NB4 (cell line): ENCODE measurements at regions not wholly inside any gene's neighbourhood (a gene's known extent, or its start where the extent isn't known, plus 50 kb on each side); places are given as distances from the start of the nearest gene placed in this dataset.

ENCODE experiments used
- DNase-seq: peaks from one replicate; pipeline ENCODE4 v3.0.0; 2010; ENCODE audit warnings: low read depth
- H3K4me3 ChIP-seq: one replicate; pipeline ENCODE4 v1.5.1; 2011; ENCODE audit warnings: mild to moderate bottlenecking, low read depth, low read length, moderate library complexity
- MYC ChIP-seq: IDR thresholded peaks from 2 replicates; pipeline ENCODE4 v1.6.1; 2011; ENCODE audit warnings: low read depth, low read length
- POLR2A ChIP-seq: IDR thresholded peaks from 2 replicates; pipeline ENCODE4 v1.6.1; 2011; ENCODE audit warnings: mild to moderate bottlenecking; ENCODE audit not compliant: insufficient read length; ENCODE audit errors: extremely low read depth
- TF ChIP-seq, protein P1 (sequence below): IDR thresholded peaks from one replicate; pipeline ENCODE4 v1.5.1; 2012; ENCODE audit warnings: low read depth, low read length
- TF ChIP-seq, protein P2 (sequence below): IDR thresholded peaks from 2 replicates; pipeline ENCODE4 v1.6.1; 2011; ENCODE audit warnings: low read depth, low read length

DNA sequence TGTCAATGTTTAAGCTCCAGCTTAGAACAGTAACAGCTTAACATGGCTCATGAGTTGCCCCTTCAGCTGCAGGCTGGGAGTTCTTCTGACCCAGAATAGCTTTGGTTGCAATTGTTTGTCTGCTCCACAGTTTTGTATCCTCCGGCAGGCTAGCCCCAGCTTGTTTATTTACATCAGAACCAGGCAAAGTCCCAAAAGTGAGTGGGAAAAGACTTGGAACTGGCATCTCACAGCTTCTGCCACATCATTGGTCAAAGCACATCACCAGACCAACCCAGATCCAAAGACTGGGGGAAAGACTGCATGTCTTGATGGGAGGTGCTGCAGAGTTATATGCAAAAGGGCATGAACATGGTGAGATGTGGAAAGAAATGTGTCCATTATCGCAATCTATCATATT lies 231.2 kb upstream of the CPEB2 start:
- no peak overlapping the region for H3K4me3 ChIP-seq
- no peak for DNase-seq
- TF ChIP-seq, protein P1, sequence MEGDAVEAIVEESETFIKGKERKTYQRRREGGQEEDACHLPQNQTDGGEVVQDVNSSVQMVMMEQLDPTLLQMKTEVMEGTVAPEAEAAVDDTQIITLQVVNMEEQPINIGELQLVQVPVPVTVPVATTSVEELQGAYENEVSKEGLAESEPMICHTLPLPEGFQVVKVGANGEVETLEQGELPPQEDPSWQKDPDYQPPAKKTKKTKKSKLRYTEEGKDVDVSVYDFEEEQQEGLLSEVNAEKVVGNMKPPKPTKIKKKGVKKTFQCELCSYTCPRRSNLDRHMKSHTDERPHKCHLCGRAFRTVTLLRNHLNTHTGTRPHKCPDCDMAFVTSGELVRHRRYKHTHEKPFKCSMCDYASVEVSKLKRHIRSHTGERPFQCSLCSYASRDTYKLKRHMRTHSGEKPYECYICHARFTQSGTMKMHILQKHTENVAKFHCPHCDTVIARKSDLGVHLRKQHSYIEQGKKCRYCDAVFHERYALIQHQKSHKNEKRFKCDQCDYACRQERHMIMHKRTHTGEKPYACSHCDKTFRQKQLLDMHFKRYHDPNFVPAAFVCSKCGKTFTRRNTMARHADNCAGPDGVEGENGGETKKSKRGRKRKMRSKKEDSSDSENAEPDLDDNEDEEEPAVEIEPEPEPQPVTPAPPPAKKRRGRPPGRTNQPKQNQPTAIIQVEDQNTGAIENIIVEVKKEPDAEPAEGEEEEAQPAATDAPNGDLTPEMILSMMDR, result no peak
- TF ChIP-seq MYC (no peak), POLR2A (no peak)
- TF ChIP-seq, protein P2, sequence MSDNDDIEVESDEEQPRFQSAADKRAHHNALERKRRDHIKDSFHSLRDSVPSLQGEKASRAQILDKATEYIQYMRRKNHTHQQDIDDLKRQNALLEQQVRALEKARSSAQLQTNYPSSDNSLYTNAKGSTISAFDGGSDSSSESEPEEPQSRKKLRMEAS, result no peak

DNA sequence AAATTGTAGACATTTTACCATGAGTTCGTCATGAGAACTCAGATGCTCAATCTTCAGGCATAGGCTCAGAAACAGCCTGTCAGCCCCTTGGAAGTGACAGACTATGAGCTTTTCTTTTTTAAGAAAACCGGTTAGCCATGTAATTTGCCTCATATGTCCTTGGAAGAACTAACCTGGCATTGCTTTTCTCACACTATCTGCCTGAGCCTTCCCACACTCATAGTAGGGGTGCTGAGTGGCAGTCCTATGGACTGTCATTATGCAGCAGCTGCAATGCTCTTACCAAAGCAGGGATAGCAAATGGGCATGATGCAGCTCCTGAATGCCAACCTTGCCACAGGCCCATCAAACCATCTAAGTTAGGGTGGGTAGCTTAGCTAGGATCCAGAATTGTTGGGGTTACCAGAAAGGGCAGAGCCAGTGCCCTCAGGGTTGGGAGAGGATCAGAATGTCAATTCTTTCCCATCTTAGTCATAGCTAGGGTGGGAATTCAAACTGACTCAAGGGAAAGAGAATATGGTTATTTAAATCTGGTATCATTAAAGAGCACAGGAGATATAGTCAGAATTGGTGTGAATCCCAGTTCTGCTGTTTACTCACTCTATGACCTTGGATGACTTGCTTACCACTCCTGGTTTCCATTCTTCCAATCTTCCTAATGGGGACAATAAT lies 230.6 kb upstream of the CPEB2 start:
- DNase-seq, result no peak
- no peak for TF ChIP-seq POLR2A
- TF ChIP-seq, protein P2, result no peak
- TF ChIP-seq, protein P1, result no peak
- no peak for TF ChIP-seq MYC

DNA sequence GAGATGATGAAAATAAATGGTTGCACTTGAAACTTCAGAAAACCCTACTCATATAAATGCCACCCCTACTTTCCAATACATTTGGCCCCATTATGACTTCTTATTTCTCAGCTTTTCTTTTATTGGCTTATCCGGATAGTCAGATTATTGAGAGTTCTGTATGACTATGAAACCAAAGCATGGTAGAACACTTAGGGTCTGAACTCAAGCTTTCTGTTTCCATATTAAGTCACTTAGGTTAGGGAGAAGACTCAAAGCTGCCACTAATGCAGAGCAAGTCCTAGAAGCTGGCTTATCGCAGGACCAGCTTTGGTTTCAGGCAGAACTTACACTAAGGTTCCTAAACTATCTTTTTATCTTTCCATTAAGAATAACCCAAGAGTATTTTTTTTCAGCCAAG lies 229.9 kb upstream of the CPEB2 start:
- no peak for DNase-seq
- H3K4me3 ChIP-seq, result no peak overlapping the region
- TF ChIP-seq, protein P2, result no peak
- TF ChIP-seq, protein P1, result no peak
- TF ChIP-seq POLR2A (no peak), MYC (no peak)

More for the DNA sequence above, 230.6 kb upstream of the CPEB2 start:
- no peak overlapping the region for H3K4me3 ChIP-seq

DNA sequence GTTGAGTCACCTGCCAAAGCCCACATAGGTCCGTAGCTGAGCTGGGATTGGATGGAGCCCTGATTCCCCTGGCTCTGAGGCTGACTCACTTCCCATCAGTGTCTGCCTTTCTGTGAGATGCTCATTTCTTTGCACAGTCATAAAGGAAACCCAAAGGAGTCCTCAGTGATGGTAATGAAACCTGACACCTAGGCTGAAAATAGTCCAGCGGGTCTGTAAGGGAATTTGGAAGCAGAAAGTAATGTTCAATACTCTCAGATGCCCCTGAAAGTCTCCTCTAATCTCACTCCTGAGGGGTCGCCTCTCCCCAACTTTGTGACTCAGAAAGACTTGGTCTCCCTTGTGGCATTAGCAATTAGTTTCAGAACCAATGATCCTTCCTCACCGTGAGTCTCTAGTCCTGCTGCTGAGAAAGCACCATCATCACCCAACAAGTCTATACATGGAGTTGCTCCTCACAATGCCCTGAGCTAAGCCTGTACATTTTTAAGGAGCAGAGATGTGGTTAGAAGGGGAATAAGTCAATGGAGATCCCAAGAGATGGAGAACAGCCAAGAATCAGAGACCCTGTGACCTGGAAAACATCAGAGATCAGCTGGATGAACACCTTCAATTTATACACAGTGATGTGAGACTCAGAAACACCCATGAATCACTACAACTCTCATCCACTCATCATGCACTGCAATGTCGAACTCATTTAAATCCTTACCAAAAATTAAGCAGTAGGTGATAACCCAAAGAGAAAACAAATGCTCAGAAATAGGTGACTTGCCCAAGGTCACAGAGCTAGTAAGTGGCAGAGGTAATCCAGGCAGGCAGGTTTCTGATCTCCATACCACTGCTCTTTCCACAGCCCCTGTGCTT lies 219.0 kb upstream of the CPEB2 start:
- TF ChIP-seq, protein P2, result no peak
- TF ChIP-seq MYC (no peak), POLR2A (no peak)
- TF ChIP-seq, protein P1, result no peak
- DNase-seq, result no peak
- H3K4me3 ChIP-seq, result no peak overlapping the region

DNA sequence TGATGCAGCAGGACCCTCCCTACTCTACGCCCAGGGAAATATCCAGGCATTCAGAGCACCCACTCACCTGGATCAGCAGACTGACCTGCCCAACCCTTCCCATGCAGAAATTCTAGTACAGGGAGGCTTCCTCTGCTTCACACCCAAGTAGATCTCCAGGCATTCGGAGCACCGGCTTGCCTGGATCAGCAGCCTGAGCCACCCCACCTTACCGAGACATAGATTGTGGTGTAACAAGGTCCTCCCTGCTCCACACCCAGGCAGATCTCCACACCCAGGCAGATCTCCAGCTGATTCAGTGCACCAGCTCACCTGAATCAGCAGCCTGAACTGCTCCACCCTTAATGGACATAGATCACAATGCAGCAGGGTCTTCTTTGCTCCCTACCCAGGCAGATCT lies 215.1 kb upstream of the CPEB2 start:
- no peak overlapping the region for H3K4me3 ChIP-seq
- TF ChIP-seq POLR2A (no peak), MYC (no peak)
- TF ChIP-seq, protein P2, result no peak
- TF ChIP-seq, protein P1, result no peak
- no peak for DNase-seq
